IMR-90 (cell line): ENCODE measurements at regions not wholly inside any gene's neighbourhood (a gene's known extent, or its start where the extent isn't known, plus 50 kb on each side); places are given as distances from the start of the nearest gene placed in this dataset.

Experiments used
- ATAC-seq: fragments of 200-7000 bp; cut with Tn5 transposase; 2 replicates; pipeline ENCODE4 v1.9.1; 2020; ENCODE audit warnings: low read depth, mild to moderate bottlenecking, moderate library complexity
- BruUV-seq: library from RNA; stranded (reverse); fragments of 400-500 nt; replicated peaks from 2 replicates; lab custom pipeline; 2021; lab: Mats Ljungman, UMichigan
- CTCF ChIA-PET: fragments of 300-600 bp; formaldehyde crosslinking; extraction: SDS; loops from one replicate; lab custom pipeline; 2021; ENCODE audit warnings: antibody characterized with exemption; lab: Yijun Ruan, JAX
- POLR2A ChIA-PET: fragments of 300-600 bp; sonication (Branson Sonifier 250); formaldehyde crosslinking; loops from one replicate; lab custom pipeline; 2022; ENCODE audit warnings: antibody characterized with exemption; ENCODE audit not compliant: unreplicated experiment; lab: Charles Lee
- DNase-seq: peaks from one replicate; pipeline ENCODE4 v3.0.0; 2013
- H2AFZ ChIP-seq: replicated peaks from 2 replicates; pipeline ENCODE3; 2013; ENCODE audit warnings: low read length, mild to moderate bottlenecking; ENCODE audit not compliant: poor library complexity
- H2AK5ac ChIP-seq: 2 replicates; pipeline ENCODE4 v1.6.1; 2013; ENCODE audit warnings: low read depth, low read length, inconsistent platforms
- H2AK9ac ChIP-seq: replicated peaks from 2 replicates; pipeline ENCODE3; 2013; ENCODE audit warnings: mild to moderate bottlenecking, low read depth, low read length, moderate library complexity; ENCODE audit not compliant: poor library complexity
- H2BK120ac ChIP-seq: 2 replicates; pipeline ENCODE4 v1.6.1; 2013; ENCODE audit warnings: low read depth, low read length, inconsistent platforms
- H2BK15ac ChIP-seq: 3 replicates; pipeline ENCODE4 v1.6.1; 2013; ENCODE audit warnings: low read depth, low read length, inconsistent platforms
- H2BK20ac ChIP-seq: 2 replicates; pipeline ENCODE4 v1.6.1; 2013; ENCODE audit warnings: low read depth, mild to moderate bottlenecking, inconsistent platforms, low read length, moderate library complexity
- H2BK5ac ChIP-seq: 2 replicates; pipeline ENCODE4 v1.6.1; 2013; ENCODE audit warnings: mild to moderate bottlenecking, low read depth, low read length, inconsistent platforms; ENCODE audit not compliant: poor library complexity, severe bottlenecking
- H3K14ac ChIP-seq: replicated peaks from 2 replicates; pipeline ENCODE4 v1.6.1; 2013; ENCODE audit warnings: low read depth, low read length, inconsistent platforms
- H3K18ac ChIP-seq: 2 replicates; pipeline ENCODE4 v1.6.1; 2013; ENCODE audit warnings: low read depth, low read length, control low read depth
- H3K23ac ChIP-seq: 2 replicates; pipeline ENCODE4 v1.6.1; 2013; ENCODE audit warnings: low read depth, low read length, inconsistent platforms
- H3K27ac ChIP-seq: 2 replicates; pipeline ENCODE4 v1.5.1; 2013; ENCODE audit warnings: mild to moderate bottlenecking, control low read depth, low read length; ENCODE audit not compliant: insufficient read depth
- H3K27me3 ChIP-seq: 2 replicates; pipeline ENCODE4 v1.6.1; 2013; ENCODE audit warnings: low read length; ENCODE audit not compliant: control insufficient read depth, insufficient read depth
- H3K36me3 ChIP-seq: 2 replicates; pipeline ENCODE4 v1.6.1; 2013; ENCODE audit warnings: low read length, mixed read lengths; ENCODE audit not compliant: control insufficient read depth, insufficient read depth
- H3K4ac ChIP-seq: 2 replicates; pipeline ENCODE4 v1.6.1; 2013; ENCODE audit warnings: low read depth, low read length, inconsistent platforms
- H3K4me1 ChIP-seq: 2 replicates; pipeline ENCODE4 v1.6.1; 2013; ENCODE audit warnings: low read length, mixed read lengths; ENCODE audit not compliant: control insufficient read depth, insufficient read depth
- H3K4me2 ChIP-seq: 2 replicates; pipeline ENCODE4 v1.6.1; 2013; ENCODE audit warnings: low read depth, mild to moderate bottlenecking, control low read depth, low read length, moderate library complexity
- H3K4me3 ChIP-seq: 2 replicates; pipeline ENCODE4 v1.5.1; 2013; ENCODE audit warnings: low read depth, mild to moderate bottlenecking, control low read depth, low read length, moderate library complexity; ENCODE audit not compliant: insufficient read depth
- H3K56ac ChIP-seq: 2 replicates; pipeline ENCODE4 v1.6.1; 2013; ENCODE audit warnings: low read length, inconsistent platforms; ENCODE audit not compliant: insufficient read depth; ENCODE audit errors: extremely low read depth
- H3K79me1 ChIP-seq, 2 experiments: 2 replicates each; pipeline ENCODE4 v1.6.1; 2013; ENCODE audit warnings: low read length in 2 of 2, inconsistent platforms in 1 of 2, low read depth in 1 of 2
- H3K9ac ChIP-seq: 2 replicates; pipeline ENCODE4 v1.6.1; 2013; ENCODE audit warnings: low read depth, low read length, control low read depth
- H3K9me1 ChIP-seq: 2 replicates; pipeline ENCODE4 v1.6.1; 2013; ENCODE audit warnings: low read length, inconsistent platforms; ENCODE audit not compliant: insufficient read depth
- H3K9me3 ChIP-seq: 2 replicates; pipeline ENCODE4 v1.6.1; 2013; ENCODE audit warnings: low read length; ENCODE audit not compliant: control insufficient read depth, insufficient read depth
- H4K20me1 ChIP-seq: 2 replicates; pipeline ENCODE4 v1.6.1; 2013; ENCODE audit warnings: low read length, inconsistent platforms; ENCODE audit not compliant: insufficient read depth
- H4K5ac ChIP-seq: 2 replicates; pipeline ENCODE4 v1.6.1; 2013; ENCODE audit warnings: mild to moderate bottlenecking, low read depth, low read length, control low read depth
- H4K8ac ChIP-seq, 2 experiments: 2 replicates each; pipeline ENCODE4 v1.6.1; 2013; ENCODE audit warnings: low read depth in 2 of 2, low read length in 2 of 2, control low read depth in 1 of 2, inconsistent platforms in 1 of 2
- H4K91ac ChIP-seq: 2 replicates; pipeline ENCODE4 v1.6.1; 2013; ENCODE audit warnings: low read depth, low read length, inconsistent platforms; ENCODE audit not compliant: insufficient read depth
- BHLHE40 ChIP-seq: fragments of 150-350 bp; IDR thresholded peaks from 2 replicates; pipeline ENCODE4 v1.6.1; 2016; ENCODE audit warnings: mild to moderate bottlenecking, low read depth, low read length
- CEBPB ChIP-seq: IDR thresholded peaks from 2 replicates; pipeline ENCODE4 v1.6.1; 2012; ENCODE audit warnings: low read depth, low read length, improper control_type of control experiment
- FOS ChIP-seq: fragments of 150-350 bp; IDR thresholded peaks from 2 replicates; pipeline ENCODE4 v1.6.1; 2016; ENCODE audit warnings: low read depth, low read length
- MAZ ChIP-seq: IDR thresholded peaks from 2 replicates; pipeline ENCODE4 v1.6.1; 2012; ENCODE audit warnings: low read depth, mild to moderate bottlenecking, low read length, improper control_type of control experiment, moderate library complexity, borderline replicate concordance
- MXI1 ChIP-seq: IDR thresholded peaks from 2 replicates; pipeline ENCODE4 v1.6.1; 2012; ENCODE audit warnings: low read depth, mild to moderate bottlenecking, low read length, moderate library complexity, borderline replicate concordance
- POLR2A ChIP-seq: IDR thresholded peaks from 2 replicates; pipeline ENCODE4 v1.6.1; 2012; ENCODE audit warnings: mild to moderate bottlenecking, low read depth, low read length
- RAD21 ChIP-seq: IDR thresholded peaks from 2 replicates; pipeline ENCODE4 v1.6.1; 2012; ENCODE audit warnings: low read length, improper control_type of control experiment
- RFX5 ChIP-seq: IDR thresholded peaks from 2 replicates; pipeline ENCODE4 v1.8.0; 2012; ENCODE audit warnings: low read depth, mild to moderate bottlenecking, low read length, moderate library complexity
- SMC3 ChIP-seq: fragments of 150-350 bp; IDR thresholded peaks from 2 replicates; pipeline ENCODE4 v1.6.1; 2016; ENCODE audit warnings: low read depth, mild to moderate bottlenecking, antibody characterized with exemption, low read length, moderate library complexity
- WGBS, 2 experiments: methylation state at CpG; one replicate each; pipeline versions ENCODE4 v1.1.5 to v1.1.7; 2013; ENCODE audit warnings: missing lambda C conversion rate in 2 of 2; ENCODE audit not compliant: insufficient read length in 1 of 2; ENCODE audit errors: extremely low coverage in 2 of 2; 5-methylcytosine and 5-hydroxymethylcytosine counted together
- dilution Hi-C: fragments of 300-500 bp; cut with HindIII; formaldehyde crosslinking; loops from one replicate; pipeline ENCODE4 v1.14.3; 2018; ENCODE audit warnings: low sequenced_read_pairs; ENCODE audit not compliant: unreplicated experiment
- in situ Hi-C: fragments of 300-500 bp; cut with MboI; formaldehyde crosslinking; loops from 3 replicates; pipeline ENCODE4 v1.14.3; 2019; ENCODE audit warnings: low sequenced_read_pairs, inconsistent platforms, mixed read lengths
- intact Hi-C: fragments of 100-400 bp; cut with micrococcal nuclease; formaldehyde crosslinking; loops from 2 replicates; pipeline ENCODE4 v1.10.0; 2022

DNA sequence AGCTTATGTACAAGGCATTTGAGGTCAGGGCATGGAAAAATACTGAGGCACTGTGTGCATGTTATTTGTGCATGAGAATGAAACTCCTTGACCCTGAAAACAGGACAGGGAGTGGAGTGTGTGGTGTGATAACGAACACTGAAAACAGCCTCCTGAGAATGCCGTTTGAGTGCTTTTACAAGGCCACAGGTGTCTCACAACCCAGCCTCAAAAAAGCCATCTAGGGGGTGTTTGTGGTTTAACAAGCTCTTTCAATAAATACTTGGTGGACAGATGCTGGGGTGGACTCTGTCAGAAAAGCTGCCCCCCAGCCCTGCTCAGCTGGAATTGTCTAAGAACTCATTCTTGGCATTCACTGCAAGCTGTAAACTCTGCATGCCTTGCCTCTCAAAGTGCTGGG lies 94.0 kb upstream of the SLC25A48 start:
- H3K14ac ChIP-seq, result no peak overlapping the region
- H3K23ac ChIP-seq, result no peak overlapping the region
- H2BK120ac ChIP-seq, result no peak overlapping the region
- no peak overlapping the region for H3K4me3 ChIP-seq
- no peak overlapping the region for H2BK5ac ChIP-seq
- no peak overlapping the region for H2AFZ ChIP-seq
- no peak overlapping the region for H3K27ac ChIP-seq
- intact Hi-C loops (no loop called here), dilution Hi-C loops (no loop called here), in situ Hi-C loops (no loop called here)
- H3K9me1 ChIP-seq, result no peaks in the 10 kb centered on the region
- no peaks in the 10 kb centered on the region for H3K9me3 ChIP-seq
- no peak overlapping the region for H2AK5ac ChIP-seq
- CTCF ChIA-PET, result no interaction called here
- H3K79me1 ChIP-seq, result no peaks in the 10 kb centered on the region
- H3K9ac ChIP-seq, result no peak overlapping the region
- TF ChIP-seq RAD21, result no peak
- no peak for TF ChIP-seq CEBPB
- no peak for TF ChIP-seq MXI1
- no peak for TF ChIP-seq SMC3
- TF ChIP-seq POLR2A, result no peak
- TF ChIP-seq RFX5, result no peak
- TF ChIP-seq FOS, result no peak
- no peak for TF ChIP-seq MAZ
- TF ChIP-seq BHLHE40, result no peak
- H3K4me1 ChIP-seq, result no peaks in the 10 kb centered on the region
- no peak overlapping the region for H2BK20ac ChIP-seq
- BruUV-seq, result no TSS peak
- no CpG with 5 or more reads among the region's 2 CpGs for WGBS, 2 experiments
- no peak overlapping the region for H3K18ac ChIP-seq
- H4K5ac ChIP-seq, result no peak overlapping the region
- no peak overlapping the region for H4K91ac ChIP-seq
- H4K20me1 ChIP-seq, result no peaks in the 10 kb centered on the region
- H3K4me2 ChIP-seq, result no peak overlapping the region
- no peak overlapping the region for H2AK9ac ChIP-seq
- H3K4ac ChIP-seq, result no peak overlapping the region
- no peak overlapping the region for H2BK15ac ChIP-seq
- POLR2A ChIA-PET, result no interaction called here
- H3K27me3 ChIP-seq, result peaks cover 2% of the 10 kb centered on the region; the same call in 1 of the 2 replicates
- ATAC-seq, result no peak
- no peaks in the 10 kb centered on the region for H3K36me3 ChIP-seq
- no peak overlapping the region for H4K8ac ChIP-seq
- no peak for DNase-seq
- H3K56ac ChIP-seq, result no peak overlapping the region
